Panc1 (cell line): ENCODE measurements at regions not wholly inside any gene's neighbourhood (a gene's known extent, or its start where the extent isn't known, plus 50 kb on each side); places are given as distances from the start of the nearest gene placed in this dataset.

Experiments used
- ATAC-seq: fragments of 200-7000 bp; cut with Tn5 transposase; 2 replicates; pipeline ENCODE4 v1.9.1; 2020; ENCODE audit warnings: mild to moderate bottlenecking, moderate library complexity
- BruUV-seq: library from RNA; stranded (reverse); fragments of 400-500 nt; replicated peaks from 2 replicates; lab custom pipeline; 2021; lab: Mats Ljungman, UMichigan
- CTCF ChIA-PET: fragments of 300-600 bp; sonication (Branson Sonifier 250); formaldehyde crosslinking; loops from one replicate; lab custom pipeline; 2022; ENCODE audit warnings: antibody characterized with exemption; lab: Charles Lee
- POLR2A ChIA-PET: fragments of 300-600 bp; sonication (Branson Sonifier 250); formaldehyde crosslinking; loops from one replicate; lab custom pipeline; 2022; ENCODE audit warnings: antibody characterized with exemption; lab: Charles Lee
- DNase-seq: peaks from one replicate; pipeline ENCODE4 v3.0.0-alpha.2; 2010; ENCODE audit warnings: low read depth, low spot score
- H3K27ac ChIP-seq: 2 replicates; pipeline ENCODE4 v1.5.1; 2011; ENCODE audit warnings: mild to moderate bottlenecking, low read length, inconsistent platforms
- H3K27me3 ChIP-seq: fragments of 200-500 bp; sonication (Bioruptor generic); 2 replicates; pipeline ENCODE4 v1.6.0; 2014; ENCODE audit warnings: low read length, inconsistent platforms; ENCODE audit not compliant: control insufficient read depth, insufficient read depth
- H3K36me3 ChIP-seq: fragments of 200-500 bp; sonication (Bioruptor generic); 2 replicates; pipeline ENCODE4 v1.5.1; 2014; ENCODE audit warnings: inconsistent platforms, mild to moderate bottlenecking, low read length, moderate library complexity; ENCODE audit not compliant: control insufficient read depth, insufficient read depth
- H3K4me1 ChIP-seq: 2 replicates; pipeline ENCODE4 v1.5.1; 2011; ENCODE audit warnings: inconsistent platforms, mild to moderate bottlenecking, low read length, moderate library complexity; ENCODE audit not compliant: control insufficient read depth, insufficient read depth
- H3K4me3 ChIP-seq, 2 experiments: 2 replicates each; pipeline ENCODE4 v1.5.1; 2011 to 2012; ENCODE audit warnings: low read depth in 2 of 2, low read length in 2 of 2, mild to moderate bottlenecking in 2 of 2, inconsistent platforms in 1 of 2, moderate library complexity in 1 of 2
- H3K9me3 ChIP-seq: fragments of 200-500 bp; sonication (Bioruptor generic); 2 replicates; pipeline ENCODE4 v1.5.1; 2014; ENCODE audit warnings: low read depth, mild to moderate bottlenecking, inconsistent platforms, low read length, moderate library complexity; ENCODE audit not compliant: control insufficient read depth, insufficient read depth
- CTCF ChIP-seq: fragments of 450-650 bp; IDR thresholded peaks from 2 replicates; pipeline ENCODE4 v1.5.1; 2017; ENCODE audit warnings: mild to moderate bottlenecking
- POLR2AphosphoS5 ChIP-seq: IDR thresholded peaks from 2 replicates; pipeline ENCODE4 v1.6.1; 2012; ENCODE audit warnings: mild to moderate bottlenecking, low read depth, low read length, moderate library complexity
- REST ChIP-seq, 2 experiments: IDR thresholded peaks; 2 replicates each; pipeline ENCODE4 v1.6.1; 2011 to 2012; ENCODE audit warnings: low read depth in 2 of 2, control low read depth in 1 of 2, low read length in 1 of 2, mild to moderate bottlenecking in 1 of 2, moderate library complexity in 1 of 2; ENCODE audit not compliant: insufficient read depth in 1 of 2
- SIN3A ChIP-seq: IDR thresholded peaks from 2 replicates; pipeline ENCODE4 v1.6.1; 2012; ENCODE audit warnings: low read depth, mild to moderate bottlenecking, low read length, moderate library complexity, borderline replicate concordance; ENCODE audit not compliant: insufficient read depth
- TCF7L2 ChIP-seq: IDR thresholded peaks from 2 replicates; pipeline ENCODE4 v1.6.1; 2011; ENCODE audit warnings: mild to moderate bottlenecking, low read depth, low read length, inconsistent platforms
- in situ Hi-C: cut with HindIII; loops from 2 replicates; pipeline ENCODE4 v1.10.0; 2016; ENCODE audit warnings: low sequenced_read_pairs, low pct_unique_long_range_greater_than_20kb
- intact Hi-C: fragments of 100-400 bp; cut with micrococcal nuclease; formaldehyde crosslinking; loops from one replicate; pipeline ENCODE4 v1.10.0; 2022; ENCODE audit not compliant: unreplicated experiment

DNA sequence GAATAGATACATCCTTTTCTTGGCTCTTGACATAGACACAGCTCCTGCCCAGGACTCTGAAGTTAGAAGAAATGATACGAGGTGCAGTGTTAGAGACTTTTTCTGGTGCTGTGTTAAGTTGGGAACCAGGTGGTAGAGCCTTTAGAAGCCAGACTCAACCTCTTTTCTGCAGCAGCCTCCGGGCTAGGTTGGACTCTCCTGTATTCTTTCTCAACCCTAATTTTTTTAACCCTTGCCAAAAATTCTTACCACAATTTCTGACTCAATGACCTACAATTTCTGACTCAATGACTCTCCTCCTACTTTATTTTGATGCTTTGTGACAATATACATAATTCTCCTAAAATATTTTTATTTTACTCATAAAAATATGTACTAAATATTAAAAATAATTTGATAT is 127.4 kb upstream of the PRL start:
- BruUV-seq = no TSS peak
- no peak overlapping the region for H3K27ac ChIP-seq
- intact Hi-C loops = no loop called here
- ATAC-seq = no peak
- ChIA-PET CTCF (no interaction called here), POLR2A (no interaction called here)
- H3K4me3 ChIP-seq = no peak overlapping the region
- H3K27me3 ChIP-seq = no peaks in the 10 kb centered on the region
- H3K36me3 ChIP-seq = no peaks in the 10 kb centered on the region
- H3K9me3 ChIP-seq = peaks cover 14% of the 10 kb centered on the region; the same call in 1 of the 2 replicates
- in situ Hi-C loops = no loop called here
- no peaks in the 10 kb centered on the region for H3K4me1 ChIP-seq
- no peak for TF ChIP-seq REST (IDR thresholded peaks at IDR 0.05; ENCODE audit: insufficient read depth in 1 of 2, low read depth in 2 of 2, low read length in 1 of 2)
- TF ChIP-seq CTCF = no peak
- no peak for TF ChIP-seq SIN3A
- no peak for TF ChIP-seq TCF7L2
- no peak for TF ChIP-seq POLR2AphosphoS5
- no peak for DNase-seq

DNA sequence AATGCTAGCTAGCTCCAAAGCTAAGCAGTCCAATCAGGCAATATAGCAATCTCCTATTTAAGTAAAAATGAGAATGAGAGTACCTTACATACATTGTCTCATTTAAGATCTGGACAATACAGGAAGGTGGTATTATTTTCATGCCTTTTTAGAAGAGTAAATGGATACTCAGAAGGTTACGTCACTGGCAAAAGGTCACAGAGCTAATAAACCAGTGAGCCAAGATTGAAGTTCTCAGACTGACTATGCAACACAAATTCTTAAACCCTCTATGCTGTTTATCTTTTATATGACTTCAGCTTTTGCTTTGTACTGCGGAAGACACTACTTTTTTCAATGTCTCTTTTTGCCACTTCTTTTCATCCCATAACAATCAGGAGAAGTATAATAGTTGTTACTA is 135.2 kb upstream of the PRL start:
- TF ChIP-seq REST (IDR thresholded peaks at IDR 0.05; ENCODE audit: insufficient read depth in 1 of 2, low read depth in 2 of 2, low read length in 1 of 2) (no peak), POLR2AphosphoS5 (no peak), TCF7L2 (no peak), CTCF (no peak), SIN3A (no peak)
- Histone ChIP-seq H3K27me3 (no peaks in the 10 kb centered on the region), H3K4me1 (no peaks in the 10 kb centered on the region), H3K36me3 (no peaks in the 10 kb centered on the region), H3K4me3 (no peak overlapping the region), H3K9me3 (no peaks in the 10 kb centered on the region), H3K27ac (no peak overlapping the region)
- DNase-seq (no peak), ATAC-seq (no peak)
- POLR2A ChIA-PET = no interaction called here
- in situ Hi-C loops (no loop called here), intact Hi-C loops (no loop called here)
- no TSS peak for BruUV-seq
- CTCF ChIA-PET = no interaction called here
